Glutamatergic neuron (in vitro differentiated cells): ENCODE measurements at regions not wholly inside any gene's neighbourhood (a gene's known extent, or its start where the extent isn't known, plus 50 kb on each side); places are given as distances from the start of the nearest gene placed in this dataset.

ENCODE experiments used
- DNase-seq: peaks from one replicate; pipeline ENCODE4 v3.0.0; 2022
- H3K27ac Mint-ChIP-seq: one replicate; pipeline ENCODE4 v1.8.0; 2020; ENCODE audit warnings: mild to moderate bottlenecking, mixed read lengths, inconsistent platforms; ENCODE audit not compliant: unreplicated experiment
- H3K27me3 Mint-ChIP-seq: one replicate; pipeline ENCODE4 v1.8.0; 2020; ENCODE audit warnings: mild to moderate bottlenecking, moderate library complexity, mixed read lengths, inconsistent platforms; ENCODE audit not compliant: unreplicated experiment
- H3K36me3 Mint-ChIP-seq: one replicate; pipeline ENCODE4 v1.8.0; 2020; ENCODE audit warnings: mild to moderate bottlenecking, mixed read lengths, inconsistent platforms; ENCODE audit not compliant: unreplicated experiment
- H3K4me1 Mint-ChIP-seq: one replicate; pipeline ENCODE4 v1.8.0; 2020; ENCODE audit warnings: mild to moderate bottlenecking, low read depth, mixed read lengths, inconsistent platforms; ENCODE audit not compliant: unreplicated experiment
- H3K4me3 Mint-ChIP-seq: one replicate; pipeline ENCODE4 v1.8.0; 2020; ENCODE audit warnings: mild to moderate bottlenecking, mixed read lengths, inconsistent platforms; ENCODE audit not compliant: unreplicated experiment
- H3K9me3 Mint-ChIP-seq: one replicate; pipeline ENCODE4 v1.8.0; 2020; ENCODE audit warnings: mild to moderate bottlenecking, moderate library complexity, mixed read lengths, inconsistent platforms; ENCODE audit not compliant: unreplicated experiment
- CTCF ChIP-seq: fragments of 200-600 bp; sonication (generic); IDR thresholded peaks from one replicate; pipeline ENCODE4 v1.5.0; 2021; ENCODE audit not compliant: partially characterized antibody, unreplicated experiment

DNA sequence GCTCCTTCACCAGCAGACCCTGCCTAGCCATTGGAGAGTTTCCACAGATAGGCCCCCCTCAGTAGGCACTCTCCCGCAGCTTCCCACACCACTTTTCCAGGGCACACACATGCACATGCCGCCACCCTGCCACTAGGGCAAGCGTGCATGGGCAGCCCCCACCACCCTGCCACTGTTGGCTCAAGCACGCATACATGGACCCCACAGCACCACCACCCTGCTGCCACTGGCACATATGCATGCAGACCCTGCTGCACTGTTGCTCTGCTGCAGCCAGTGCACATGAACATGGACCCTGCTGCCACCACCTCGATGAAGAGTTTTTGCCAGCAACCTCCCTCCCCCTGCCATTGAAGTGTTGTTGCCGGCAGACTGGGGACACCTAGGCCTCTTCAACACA, 154.9 kb downstream of the FTCDNL1 start:
- H3K36me3 Mint-ChIP-seq = no peaks in the 10 kb centered on the region
- H3K27ac Mint-ChIP-seq = no peak overlapping the region

GRCh38 chr2:199693861-199694260, 157.1 kb downstream of the FTCDNL1 start:
- H3K36me3 Mint-ChIP-seq = no peaks in the 10 kb centered on the region
- H3K9me3 Mint-ChIP-seq = no peaks in the 10 kb centered on the region
- no peak for TF ChIP-seq CTCF
- H3K4me1 Mint-ChIP-seq = no peaks in the 10 kb centered on the region
- H3K27ac Mint-ChIP-seq = no peak overlapping the region
- DNase-seq = no peak
- H3K4me3 Mint-ChIP-seq = no peak overlapping the region
- H3K27me3 Mint-ChIP-seq = no peaks in the 10 kb centered on the region

More for the DNA sequence above, 154.9 kb downstream of the FTCDNL1 start:
- DNase-seq = no peak
- Mint-ChIP-seq H3K27me3 (no peaks in the 10 kb centered on the region), H3K4me3 (no peak overlapping the region), H3K4me1 (no peaks in the 10 kb centered on the region), H3K9me3 (no peaks in the 10 kb centered on the region)
- no peak for TF ChIP-seq CTCF

GRCh38 chr2:199692489-199692888, 158.5 kb downstream of the FTCDNL1 start:
- H3K4me1 Mint-ChIP-seq = no peaks in the 10 kb centered on the region
- H3K27ac Mint-ChIP-seq = no peak overlapping the region
- no peak for TF ChIP-seq CTCF
- no peaks in the 10 kb centered on the region for H3K9me3 Mint-ChIP-seq
- no peak for DNase-seq
- no peaks in the 10 kb centered on the region for H3K36me3 Mint-ChIP-seq
- H3K4me3 Mint-ChIP-seq = no peak overlapping the region
- H3K27me3 Mint-ChIP-seq = no peaks in the 10 kb centered on the region

- no peak overlapping the region for H3K4me3 Mint-ChIP-seq
- no peaks in the 10 kb centered on the region for H3K27me3 Mint-ChIP-seq
- DNase-seq = no peak
- TF ChIP-seq CTCF = no peak
- no peak overlapping the region for H3K27ac Mint-ChIP-seq
- no peaks in the 10 kb centered on the region for H3K9me3 Mint-ChIP-seq
- H3K36me3 Mint-ChIP-seq = no peaks in the 10 kb centered on the region
- no peaks in the 10 kb centered on the region for H3K4me1 Mint-ChIP-seq
Measured at GRCh38 chr2:199690225-199690624, 160.8 kb downstream of the FTCDNL1 start.

GRCh38 chr2:199685669-199686068, 165.3 kb downstream of the FTCDNL1 start:
- Mint-ChIP-seq H3K27me3 (peaks cover 2% of the 10 kb centered on the region), H3K36me3 (no peaks in the 10 kb centered on the region), H3K4me3 (no peak overlapping the region), H3K4me1 (no peaks in the 10 kb centered on the region), H3K9me3 (no peaks in the 10 kb centered on the region), H3K27ac (no peak overlapping the region)
- TF ChIP-seq CTCF = no peak
- no peak for DNase-seq
